ENCODE measurements at regions not wholly inside any gene's neighbourhood (a gene's known extent, or its start where the extent isn't known, plus 50 kb on each side); places are given as distances from the start of the nearest gene placed in this dataset.
"Not testable (repeated sequence)": the region's sequence is repeated elsewhere in the genome, so short reads cannot be mapped to it uniquely, and the experiment has no call there.

DNA sequence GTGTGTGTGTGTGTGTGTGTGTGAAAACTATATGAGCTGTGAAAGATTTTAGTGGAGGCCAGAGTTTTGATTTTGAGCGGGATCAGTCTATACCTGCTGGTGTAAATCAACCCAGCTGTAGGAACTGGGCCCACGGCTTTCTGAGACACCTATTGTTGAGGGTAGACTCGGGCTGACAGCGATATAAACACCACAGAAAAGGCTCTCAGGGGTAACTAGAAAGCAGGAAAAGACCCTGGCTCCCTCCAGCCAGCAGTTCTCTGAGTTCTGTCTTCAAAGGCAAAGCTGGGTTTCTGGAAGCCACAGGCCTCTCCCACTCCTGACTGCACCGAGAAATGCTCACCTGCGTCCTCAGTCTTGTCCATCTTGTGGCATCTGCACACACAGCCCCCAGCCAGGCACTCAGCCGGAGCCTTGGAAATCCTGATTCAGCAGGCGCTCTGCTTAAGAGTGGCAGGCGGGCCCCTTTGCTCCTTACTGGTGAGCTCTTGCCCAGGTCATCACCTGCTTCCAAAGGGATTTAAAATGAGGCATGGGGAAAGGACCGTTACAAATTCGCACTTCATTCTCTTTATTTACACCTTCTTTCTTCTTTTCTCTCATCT lies 223.3 kb downstream of the NDUFS4 start:
- no peak for DNase-seq
- Histone ChIP-seq H3K9me3 (ENCODE audit: control insufficient read depth in 2 of 2, insufficient read depth in 1 of 2, low read depth in 1 of 2, low read length in 1 of 2) (no peaks in the 10 kb centered on the region), H3K27me3 (ENCODE audit: control insufficient read depth in 3 of 3, insufficient read depth in 3 of 3, low read length in 3 of 3) (no peaks in the 10 kb centered on the region), H3K27ac (ENCODE audit: low read depth in 1 of 3, low read length in 2 of 3) (no peak overlapping the region), H3K4me1 (ENCODE audit: control insufficient read depth in 3 of 3, insufficient read depth in 2 of 3, low read depth in 1 of 3, low read length in 2 of 3) (no peaks in the 10 kb centered on the region), H3K36me3 (ENCODE audit: control insufficient read depth in 3 of 3, insufficient read depth in 2 of 3, low read depth in 1 of 3, low read length in 3 of 3) (no peaks in the 10 kb centered on the region), H3K4me3 (ENCODE audit: low read depth in 1 of 3, low read length in 3 of 3) (no peak overlapping the region)
- FAIRE-seq, result no peak
- WGBS, 3 donors, result 77 to 87% (median 84%) methylated on average over 11 of the region's 11 CpGs

DNA sequence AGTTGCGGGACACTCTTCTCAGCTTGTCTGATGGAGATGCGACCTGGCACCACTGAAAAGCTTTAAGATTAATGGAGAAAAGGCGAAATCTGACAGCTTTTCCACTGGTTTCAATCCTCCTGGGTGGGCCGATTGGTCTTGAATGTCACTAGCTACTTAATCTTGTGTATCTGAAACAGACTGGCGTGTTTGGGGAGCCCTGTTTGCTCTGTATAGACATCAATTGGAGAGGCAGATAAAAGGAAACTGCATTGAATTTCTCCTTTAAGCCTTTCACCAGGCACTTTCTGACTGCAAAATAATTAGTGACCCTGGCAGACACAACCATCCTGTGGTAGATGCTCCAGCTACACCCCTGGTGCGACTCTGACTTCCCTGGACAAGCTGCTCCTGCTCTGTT lies 224.2 kb downstream of the NDUFS4 start:
- no peaks in the 10 kb centered on the region for H3K36me3 ChIP-seq (ENCODE audit: control insufficient read depth in 3 of 3, insufficient read depth in 2 of 3, low read depth in 1 of 3, low read length in 3 of 3)
- H3K27me3 ChIP-seq (ENCODE audit: control insufficient read depth in 3 of 3, insufficient read depth in 3 of 3, low read length in 3 of 3), result no peaks in the 10 kb centered on the region
- no peak overlapping the region for H3K27ac ChIP-seq (ENCODE audit: low read depth in 1 of 3, low read length in 2 of 3)
- no peaks in the 10 kb centered on the region for H3K9me3 ChIP-seq (ENCODE audit: control insufficient read depth in 2 of 2, insufficient read depth in 1 of 2, low read depth in 1 of 2, low read length in 1 of 2)
- WGBS, 3 donors, result 60 to 67% (median 62%) methylated on average over 6 of the region's 6 CpGs
- FAIRE-seq (no peak), DNase-seq (no peak)
- no peak overlapping the region for H3K4me3 ChIP-seq (ENCODE audit: low read depth in 1 of 3, low read length in 3 of 3)
- no peaks in the 10 kb centered on the region for H3K4me1 ChIP-seq (ENCODE audit: control insufficient read depth in 3 of 3, insufficient read depth in 2 of 3, low read depth in 1 of 3, low read length in 2 of 3)

DNA sequence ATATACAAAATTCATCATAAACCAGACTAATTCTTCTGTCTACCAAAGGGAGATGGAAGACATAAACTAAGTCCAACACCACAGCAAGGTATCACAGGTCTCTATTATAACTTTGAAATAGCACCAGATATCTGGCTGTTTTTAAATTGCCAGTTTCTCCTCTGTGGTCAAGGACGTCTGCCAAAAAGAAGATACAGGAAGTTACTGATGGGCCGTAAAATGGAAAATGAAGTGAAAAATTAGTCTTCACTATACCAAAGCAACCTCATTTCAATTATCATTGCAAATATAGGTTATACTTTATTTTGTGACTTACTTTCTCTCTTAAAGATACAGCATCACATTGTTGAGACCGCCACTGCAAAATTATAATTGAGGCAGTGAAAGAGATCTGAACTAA lies 225.5 kb downstream of the NDUFS4 start:
- FAIRE-seq (no peak), DNase-seq (no peak)
- Histone ChIP-seq H3K27ac (ENCODE audit: low read depth in 1 of 3, low read length in 2 of 3) (no peak overlapping the region), H3K4me3 (ENCODE audit: low read depth in 1 of 3, low read length in 3 of 3) (no peak overlapping the region), H3K27me3 (ENCODE audit: control insufficient read depth in 3 of 3, insufficient read depth in 3 of 3, low read length in 3 of 3) (no peaks in the 10 kb centered on the region), H3K4me1 (ENCODE audit: control insufficient read depth in 3 of 3, insufficient read depth in 2 of 3, low read depth in 1 of 3, low read length in 2 of 3) (no peaks in the 10 kb centered on the region), H3K9me3 (ENCODE audit: control insufficient read depth in 2 of 2, insufficient read depth in 1 of 2, low read depth in 1 of 2, low read length in 1 of 2) (no peaks in the 10 kb centered on the region), H3K36me3 (ENCODE audit: control insufficient read depth in 3 of 3, insufficient read depth in 2 of 3, low read depth in 1 of 3, low read length in 3 of 3) (no peaks in the 10 kb centered on the region)
- WGBS, 3 donors, result 59 to 63% (median 60%) methylated on average over 3 of the region's 3 CpGs

DNA sequence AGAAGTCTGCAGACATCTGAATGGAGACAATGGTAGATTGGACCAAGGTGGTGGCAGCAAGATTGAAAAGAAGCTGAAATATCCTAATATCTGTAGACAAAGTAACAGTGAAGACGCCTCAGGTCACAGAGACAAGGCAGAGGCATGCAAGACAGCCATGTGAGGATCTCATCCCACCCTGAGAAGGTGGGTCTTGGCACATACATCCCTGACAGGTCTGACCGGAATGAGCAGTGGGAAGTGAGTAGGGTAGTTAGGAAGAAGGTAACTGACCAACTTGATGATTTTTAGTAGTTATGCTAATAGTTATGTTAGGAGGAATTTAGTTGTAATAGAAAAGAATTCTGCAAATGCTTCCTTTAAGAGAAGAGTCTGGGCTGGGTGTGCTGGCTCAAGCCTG lies 229.6 kb downstream of the NDUFS4 start:
- Histone ChIP-seq H3K36me3 (ENCODE audit: control insufficient read depth in 3 of 3, insufficient read depth in 2 of 3, low read depth in 1 of 3, low read length in 3 of 3) (no peaks in the 10 kb centered on the region), H3K27ac (ENCODE audit: low read depth in 1 of 3, low read length in 2 of 3) (no peak overlapping the region), H3K4me1 (ENCODE audit: control insufficient read depth in 3 of 3, insufficient read depth in 2 of 3, low read depth in 1 of 3, low read length in 2 of 3) (no peaks in the 10 kb centered on the region), H3K4me3 (ENCODE audit: low read depth in 1 of 3, low read length in 3 of 3) (no peak overlapping the region), H3K9me3 (ENCODE audit: control insufficient read depth in 2 of 2, insufficient read depth in 1 of 2, low read depth in 1 of 2, low read length in 1 of 2) (no peaks in the 10 kb centered on the region), H3K27me3 (ENCODE audit: control insufficient read depth in 3 of 3, insufficient read depth in 3 of 3, low read length in 3 of 3) (no peaks in the 10 kb centered on the region)
- WGBS, 3 donors, result 90 to 92% (median 91%) methylated on average over 2 of the region's 2 CpGs
- FAIRE-seq (no peak), DNase-seq (no peak)

DNA sequence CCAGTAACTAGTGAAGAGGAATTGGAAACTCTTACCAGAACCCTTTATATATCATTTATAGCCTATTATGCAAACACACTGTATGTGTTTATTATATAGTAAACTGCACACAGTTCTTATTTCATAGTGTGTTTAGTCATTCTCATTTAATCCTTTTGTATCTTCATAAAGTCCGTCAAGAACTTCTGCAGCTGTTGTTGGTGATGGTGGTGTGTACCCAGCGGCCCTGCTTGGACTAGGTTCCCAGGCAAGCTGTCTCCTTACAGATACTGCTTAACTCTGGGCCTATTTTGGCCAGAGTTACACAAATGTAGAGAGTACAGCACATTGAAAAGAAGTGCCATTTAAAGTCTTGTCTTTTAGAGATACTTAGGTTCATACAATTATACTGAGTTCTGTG lies 231.9 kb downstream of the NDUFS4 start:
- Histone ChIP-seq H3K36me3 (ENCODE audit: control insufficient read depth in 3 of 3, insufficient read depth in 2 of 3, low read depth in 1 of 3, low read length in 3 of 3) (no peaks in the 10 kb centered on the region), H3K9me3 (ENCODE audit: control insufficient read depth in 2 of 2, insufficient read depth in 1 of 2, low read depth in 1 of 2, low read length in 1 of 2) (no peaks in the 10 kb centered on the region), H3K4me1 (ENCODE audit: control insufficient read depth in 3 of 3, insufficient read depth in 2 of 3, low read depth in 1 of 3, low read length in 2 of 3) (no peaks in the 10 kb centered on the region), H3K27me3 (ENCODE audit: control insufficient read depth in 3 of 3, insufficient read depth in 3 of 3, low read length in 3 of 3) (no peaks in the 10 kb centered on the region), H3K27ac (ENCODE audit: low read depth in 1 of 3, low read length in 2 of 3) (no peak overlapping the region), H3K4me3 (ENCODE audit: low read depth in 1 of 3, low read length in 3 of 3) (no peak overlapping the region)
- DNase-seq, result no peak
- FAIRE-seq, result no peak
- 76 to 82% (median 79%) methylated on average over 2 of the region's 2 CpGs for WGBS, 3 donors

DNA sequence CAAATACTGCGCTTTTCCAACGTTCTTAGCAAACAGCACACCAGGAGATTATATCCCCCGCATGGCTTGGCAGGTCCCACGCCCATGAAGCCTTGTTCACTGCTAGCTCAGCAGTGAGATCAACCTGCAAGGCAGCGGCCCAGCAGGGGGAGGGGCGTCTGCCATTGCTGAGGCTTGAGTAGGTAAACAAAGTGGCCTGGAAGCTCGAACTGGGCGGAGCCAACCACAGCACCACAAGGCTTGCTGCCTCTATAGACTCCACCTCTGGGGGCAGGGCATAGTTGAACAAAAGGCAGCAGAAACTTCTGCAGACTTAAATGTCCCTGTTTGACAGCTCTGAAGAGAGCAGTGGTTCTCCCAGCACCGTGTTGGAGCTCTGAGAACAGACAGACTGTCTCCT lies 239.2 kb downstream of the NDUFS4 start:
- not testable (repeated sequence) for H3K4me3 ChIP-seq (ENCODE audit: low read depth in 1 of 3, low read length in 3 of 3); FAIRE-seq; H3K27me3 ChIP-seq (ENCODE audit: control insufficient read depth in 3 of 3, insufficient read depth in 3 of 3, low read length in 3 of 3); H3K27ac ChIP-seq (ENCODE audit: low read depth in 1 of 3, low read length in 2 of 3); H3K36me3 ChIP-seq (ENCODE audit: control insufficient read depth in 3 of 3, insufficient read depth in 2 of 3, low read depth in 1 of 3, low read length in 3 of 3); DNase-seq; H3K4me1 ChIP-seq (ENCODE audit: control insufficient read depth in 3 of 3, insufficient read depth in 2 of 3, low read depth in 1 of 3, low read length in 2 of 3)
- WGBS, 3 donors, result 72 to 86% (median 81%) methylated on average over 9 of the region's 9 CpGs
- peaks cover 0 to 19% of the 10 kb centered on the region in 2 donors for H3K9me3 ChIP-seq (ENCODE audit: control insufficient read depth in 2 of 2, insufficient read depth in 1 of 2, low read depth in 1 of 2, low read length in 1 of 2)

DNA sequence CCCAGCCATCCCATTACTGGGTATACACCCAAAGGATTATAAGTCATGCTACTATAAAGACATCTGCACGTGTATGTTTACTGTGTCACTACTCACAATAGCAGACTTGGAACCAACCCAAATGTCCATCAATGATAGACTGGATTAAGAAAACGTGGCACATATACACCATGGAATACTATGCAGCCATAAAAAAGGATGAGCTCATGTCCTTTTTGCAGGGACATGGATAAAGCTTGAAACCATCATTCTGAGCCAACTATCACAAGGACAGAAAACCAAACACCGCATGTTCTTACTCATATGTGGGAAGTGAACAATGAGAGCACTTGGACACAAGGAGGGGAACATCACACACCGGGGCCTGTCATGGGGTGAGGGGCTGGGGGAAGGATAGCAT lies 248.0 kb downstream of the NDUFS4 start:
- H3K36me3 ChIP-seq (ENCODE audit: control insufficient read depth in 3 of 3, insufficient read depth in 2 of 3, low read depth in 1 of 3, low read length in 3 of 3); FAIRE-seq; H3K9me3 ChIP-seq (ENCODE audit: control insufficient read depth in 2 of 2, insufficient read depth in 1 of 2, low read depth in 1 of 2, low read length in 1 of 2); H3K27ac ChIP-seq (ENCODE audit: low read depth in 1 of 3, low read length in 2 of 3); H3K4me3 ChIP-seq (ENCODE audit: low read depth in 1 of 3, low read length in 3 of 3); H3K27me3 ChIP-seq (ENCODE audit: control insufficient read depth in 3 of 3, insufficient read depth in 3 of 3, low read length in 3 of 3); DNase-seq; H3K4me1 ChIP-seq (ENCODE audit: control insufficient read depth in 3 of 3, insufficient read depth in 2 of 3, low read depth in 1 of 3, low read length in 2 of 3): not testable (repeated sequence)
- 66 to 82% (median 76%) methylated on average over 4 of the region's 4 CpGs for WGBS, 3 donors

DNA sequence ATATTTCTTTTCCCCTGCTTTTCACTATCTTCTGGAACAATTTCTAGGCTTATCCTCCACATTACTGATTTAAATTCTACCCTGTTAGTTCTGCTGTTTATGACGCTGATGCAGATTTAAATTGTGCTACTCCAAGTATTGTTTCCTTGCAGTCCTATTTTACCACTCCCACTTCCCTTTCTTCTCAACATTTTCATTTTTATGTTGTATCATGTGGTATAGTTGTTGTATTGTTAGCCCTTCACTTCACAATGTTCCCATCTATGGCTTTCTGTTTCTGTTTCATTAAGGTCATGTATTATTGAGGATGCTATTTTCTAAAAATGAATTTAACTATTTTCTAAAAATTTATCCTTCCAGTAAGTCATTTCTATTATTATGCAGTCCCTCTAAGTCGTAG lies 254.4 kb downstream of the NDUFS4 start:
- Histone ChIP-seq H3K27ac (ENCODE audit: low read depth in 1 of 3, low read length in 2 of 3) (no peak overlapping the region), H3K4me3 (ENCODE audit: low read depth in 1 of 3, low read length in 3 of 3) (no peak overlapping the region), H3K27me3 (ENCODE audit: control insufficient read depth in 3 of 3, insufficient read depth in 3 of 3, low read length in 3 of 3) (no peaks in the 10 kb centered on the region), H3K9me3 (ENCODE audit: control insufficient read depth in 2 of 2, insufficient read depth in 1 of 2, low read depth in 1 of 2, low read length in 1 of 2) (no peaks in the 10 kb centered on the region), H3K4me1 (ENCODE audit: control insufficient read depth in 3 of 3, insufficient read depth in 2 of 3, low read depth in 1 of 3, low read length in 2 of 3) (no peaks in the 10 kb centered on the region), H3K36me3 (ENCODE audit: control insufficient read depth in 3 of 3, insufficient read depth in 2 of 3, low read depth in 1 of 3, low read length in 3 of 3) (no peaks in the 10 kb centered on the region)
- DNase-seq (no peak), FAIRE-seq (no peak)
- WGBS, 3 donors, result 51 to 69% (median 63%) methylated on average over 2 of the region's 2 CpGs

DNA sequence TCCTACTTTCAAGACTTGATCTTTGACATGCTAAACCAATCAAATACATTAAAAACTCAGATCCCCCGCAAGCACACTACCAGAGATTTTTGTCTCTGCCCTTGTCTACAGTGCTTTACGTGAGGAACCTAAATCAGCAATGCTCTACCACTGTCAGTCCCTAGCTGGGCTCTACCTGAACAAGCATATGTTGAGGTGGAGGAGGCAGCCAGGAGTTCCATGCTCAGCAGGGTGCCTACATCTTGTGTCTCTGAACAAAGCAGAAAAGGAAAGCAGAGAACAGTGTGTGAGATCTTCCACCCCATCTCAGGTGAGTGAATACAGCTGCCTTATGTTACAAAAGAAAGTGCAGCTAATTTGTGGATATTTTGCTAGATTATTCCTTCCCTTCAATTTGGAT lies 255.0 kb downstream of the NDUFS4 start:
- Histone ChIP-seq H3K27ac (ENCODE audit: low read depth in 1 of 3, low read length in 2 of 3) (no peak overlapping the region), H3K36me3 (ENCODE audit: control insufficient read depth in 3 of 3, insufficient read depth in 2 of 3, low read depth in 1 of 3, low read length in 3 of 3) (no peaks in the 10 kb centered on the region), H3K4me3 (ENCODE audit: low read depth in 1 of 3, low read length in 3 of 3) (no peak overlapping the region), H3K4me1 (ENCODE audit: control insufficient read depth in 3 of 3, insufficient read depth in 2 of 3, low read depth in 1 of 3, low read length in 2 of 3) (no peaks in the 10 kb centered on the region), H3K27me3 (ENCODE audit: control insufficient read depth in 3 of 3, insufficient read depth in 3 of 3, low read length in 3 of 3) (no peaks in the 10 kb centered on the region), H3K9me3 (ENCODE audit: control insufficient read depth in 2 of 2, insufficient read depth in 1 of 2, low read depth in 1 of 2, low read length in 1 of 2) (no peaks in the 10 kb centered on the region)
- no peak for FAIRE-seq
- no peak for DNase-seq
- 84 to 92% (median 91%) methylated on average over 2 of the region's 2 CpGs for WGBS, 3 donors

Measured in small intestine (tissue), 7 donors.